RWPE1 (cell line): ENCODE measurements at regions not wholly inside any gene's neighbourhood (a gene's known extent, or its start where the extent isn't known, plus 50 kb on each side); places are given as distances from the start of the nearest gene placed in this dataset.

Experiments
- CTCF ChIA-PET: fragments of 350-600 bp; sonication (Branson Sonifier 250); formaldehyde crosslinking; extraction: SDS; loops from one replicate; lab custom pipeline; 2021; lab: Yijun Ruan, JAX
- POLR2A ChIA-PET: fragments of 400-600 bp; formaldehyde crosslinking; extraction: SDS; loops from one replicate; lab custom pipeline; 2020; ENCODE audit warnings: antibody characterized with exemption; ENCODE audit not compliant: low non-redundant PET; lab: Yijun Ruan, JAX
- DNase-seq: peaks from one replicate; pipeline ENCODE4 v3.0.0; 2012; ENCODE audit warnings: low spot score
- H3K27ac ChIP-seq: fragments of 450-650 bp; 2 replicates; pipeline ENCODE4 v1.5.1; 2017
- TF ChIP-seq, protein P1 (sequence below): fragments of 450-650 bp; conservative IDR thresholded peaks from 2 replicates; pipeline ENCODE4 v1.5.1; 2017; ENCODE audit warnings: low read depth, mild to moderate bottlenecking

- H3K27ac ChIP-seq, result no peak overlapping the region
- TF ChIP-seq, protein P1, sequence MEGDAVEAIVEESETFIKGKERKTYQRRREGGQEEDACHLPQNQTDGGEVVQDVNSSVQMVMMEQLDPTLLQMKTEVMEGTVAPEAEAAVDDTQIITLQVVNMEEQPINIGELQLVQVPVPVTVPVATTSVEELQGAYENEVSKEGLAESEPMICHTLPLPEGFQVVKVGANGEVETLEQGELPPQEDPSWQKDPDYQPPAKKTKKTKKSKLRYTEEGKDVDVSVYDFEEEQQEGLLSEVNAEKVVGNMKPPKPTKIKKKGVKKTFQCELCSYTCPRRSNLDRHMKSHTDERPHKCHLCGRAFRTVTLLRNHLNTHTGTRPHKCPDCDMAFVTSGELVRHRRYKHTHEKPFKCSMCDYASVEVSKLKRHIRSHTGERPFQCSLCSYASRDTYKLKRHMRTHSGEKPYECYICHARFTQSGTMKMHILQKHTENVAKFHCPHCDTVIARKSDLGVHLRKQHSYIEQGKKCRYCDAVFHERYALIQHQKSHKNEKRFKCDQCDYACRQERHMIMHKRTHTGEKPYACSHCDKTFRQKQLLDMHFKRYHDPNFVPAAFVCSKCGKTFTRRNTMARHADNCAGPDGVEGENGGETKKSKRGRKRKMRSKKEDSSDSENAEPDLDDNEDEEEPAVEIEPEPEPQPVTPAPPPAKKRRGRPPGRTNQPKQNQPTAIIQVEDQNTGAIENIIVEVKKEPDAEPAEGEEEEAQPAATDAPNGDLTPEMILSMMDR, result no peak
- no peak for DNase-seq
- ChIA-PET CTCF (interaction anchor here (0.5 to 0.6 kb wide), 2 partner anchors 183 to 191 kb away, joined by 3 read pairs; no protein-coding TSS in a partner anchor), POLR2A (no interaction called here)
These were observed 142.3 kb upstream of the PTPN1 start for GRCh38 chr20:50367739-50368375.

DNA sequence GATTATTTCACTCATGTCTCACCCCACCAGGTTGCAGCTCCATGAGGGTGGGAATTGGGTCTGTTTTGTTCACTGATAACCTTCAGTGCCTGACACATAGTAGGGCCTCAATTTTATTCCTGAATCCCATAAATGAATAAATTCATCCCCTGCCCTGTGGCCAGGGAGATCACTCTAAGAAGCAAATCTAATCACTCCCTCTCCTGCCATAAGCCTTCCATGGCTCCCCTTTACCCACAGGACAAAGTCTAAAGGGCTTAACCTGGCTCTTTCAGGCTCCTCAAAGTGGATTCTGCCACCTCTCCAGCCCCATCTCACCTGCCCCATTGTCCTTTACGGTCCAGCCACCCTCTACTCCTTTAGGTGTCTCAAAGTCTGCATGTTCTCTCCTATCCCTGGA, 141.8 kb upstream of the PTPN1 start:
- CTCF ChIA-PET, result interaction anchor here (0.6 kb wide), 1 partner anchor 184 kb away, joined by 3 read pairs; no protein-coding TSS in a partner anchor
- POLR2A ChIA-PET, result no interaction called here
- DNase-seq, result no peak
- TF ChIP-seq, protein P1, result no peak
- no peak overlapping the region for H3K27ac ChIP-seq

DNA sequence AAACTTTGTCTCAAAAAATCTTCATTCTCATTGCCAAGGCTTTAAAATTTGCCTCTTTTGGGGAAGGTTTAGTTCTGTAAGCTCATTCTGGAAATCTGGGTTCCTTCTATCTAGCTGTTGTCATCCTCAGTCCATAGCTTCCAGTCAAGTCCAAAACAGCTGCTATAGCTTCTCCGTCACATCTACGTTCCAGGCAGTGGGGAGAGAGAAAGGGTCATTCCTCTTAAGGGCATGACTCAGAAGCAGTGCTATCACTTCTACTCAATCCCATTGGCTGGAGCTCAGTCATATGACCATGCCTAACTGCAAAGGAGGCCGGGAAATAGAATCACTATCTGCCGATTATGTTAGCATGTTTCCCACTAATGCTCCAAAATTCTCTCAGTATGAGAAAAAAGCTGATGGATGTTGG, 141.4 kb upstream of the PTPN1 start:
- no peak overlapping the region for H3K27ac ChIP-seq
- ChIA-PET CTCF (interaction anchor here (0.7 kb wide), 1 partner anchor 143 kb away, joined by 3 read pairs; no protein-coding TSS in a partner anchor), POLR2A (no interaction called here)
- TF ChIP-seq, protein P1, result no peak
- no peak for DNase-seq

GRCh38 chr20:50369225-50370035, 140.8 kb upstream of the PTPN1 start:
- peak overlapping the region; percentile 41 for H3K27ac ChIP-seq
- TF ChIP-seq, protein P1, result no peak
- ChIA-PET POLR2A (interaction anchor here (0.6 kb wide), 1 partner anchor 1119 kb away, joined by 3 read pairs; no protein-coding TSS in a partner anchor), CTCF (interaction anchor here (0.5 to 0.9 kb wide), 4 partner anchors 80 to 177 kb away, joined by 3 read pairs; no protein-coding TSS in a partner anchor)
- no peak for DNase-seq

GRCh38 chr20:50370036-50370566, 140.1 kb upstream of the PTPN1 start:
- CTCF ChIA-PET, result interaction anchor here (0.5 to 0.9 kb wide), 4 partner anchors 38 to 177 kb away, joined by 3 read pairs; no protein-coding TSS in a partner anchor
- peak overlapping the region; percentile 41 for H3K27ac ChIP-seq
- POLR2A ChIA-PET, result interaction anchor here (0.6 kb wide), 1 partner anchor 1118 kb away, joined by 3 read pairs; no protein-coding TSS in a partner anchor
- no peak for DNase-seq
- TF ChIP-seq, protein P1, result no peak
